Central memory CD8-positive, alpha-beta T cell (primary cell): ENCODE measurements at regions not wholly inside any gene's neighbourhood (a gene's known extent, or its start where the extent isn't known, plus 50 kb on each side); places are given as distances from the start of the nearest gene placed in this dataset.
A peak's percentile ranks its signal among the peaks of the same experiment; 100 is the strongest.

ENCODE experiments used
- ATAC-seq: fragments of 150-1000 bp; cut with Tn5 transposase; replicated peaks from 2 replicates; pipeline ENCODE4 v1.10.0; 2022; ENCODE audit warnings: mild to moderate bottlenecking, moderate FRiP score, moderate number of reproducible peaks; ENCODE audit not compliant: poor library complexity, severe bottlenecking; ENCODE audit errors: extremely low read depth
- DNase-seq, 2 donors: peaks; one replicate each; pipeline ENCODE4 v3.0.0; 2021; ENCODE audit warnings: low spot score in 2 of 2
- H3K27ac Mint-ChIP-seq: one replicate; pipeline ENCODE4 v1.8.0; 2022; ENCODE audit warnings: low read depth, mild to moderate bottlenecking, moderate library complexity, mixed read lengths
- H3K27me3 Mint-ChIP-seq: one replicate; pipeline ENCODE4 v1.8.0; 2022; ENCODE audit warnings: mixed read lengths
- H3K36me3 Mint-ChIP-seq: one replicate; pipeline ENCODE4 v1.8.0; 2022; ENCODE audit warnings: mild to moderate bottlenecking, moderate library complexity, mixed read lengths; ENCODE audit not compliant: insufficient read depth
- H3K4me1 Mint-ChIP-seq: one replicate; pipeline ENCODE4 v1.8.0; 2022; ENCODE audit warnings: mixed read lengths
- H3K4me3 Mint-ChIP-seq: one replicate; pipeline ENCODE4 v1.8.0; 2022; ENCODE audit warnings: mild to moderate bottlenecking, moderate library complexity, mixed read lengths
- H3K9me3 Mint-ChIP-seq: one replicate; pipeline ENCODE4 v1.8.0; 2022; ENCODE audit warnings: mixed read lengths

GRCh38 chr11:134576286-134576685, 164.2 kb upstream of the B3GAT1 start:
- peaks cover 79% of the 10 kb centered on the region for H3K27me3 Mint-ChIP-seq
- H3K27ac Mint-ChIP-seq, result no peak overlapping the region
- H3K36me3 Mint-ChIP-seq, result no peaks in the 10 kb centered on the region
- H3K4me1 Mint-ChIP-seq, result no peaks in the 10 kb centered on the region
- no peak overlapping the region for H3K4me3 Mint-ChIP-seq
- DNase-seq (no peak), ATAC-seq (no peak)
- H3K9me3 Mint-ChIP-seq, result no peaks in the 10 kb centered on the region

GRCh38 chr11:134575504-134576230, 163.6 kb upstream of the B3GAT1 start:
- Mint-ChIP-seq H3K4me3 (no peak overlapping the region), H3K36me3 (no peaks in the 10 kb centered on the region), H3K4me1 (no peaks in the 10 kb centered on the region), H3K27ac (no peak overlapping the region), H3K9me3 (no peaks in the 10 kb centered on the region), H3K27me3 (peaks cover 79% of the 10 kb centered on the region)
- no peak for ATAC-seq
- no peak for DNase-seq

DNA sequence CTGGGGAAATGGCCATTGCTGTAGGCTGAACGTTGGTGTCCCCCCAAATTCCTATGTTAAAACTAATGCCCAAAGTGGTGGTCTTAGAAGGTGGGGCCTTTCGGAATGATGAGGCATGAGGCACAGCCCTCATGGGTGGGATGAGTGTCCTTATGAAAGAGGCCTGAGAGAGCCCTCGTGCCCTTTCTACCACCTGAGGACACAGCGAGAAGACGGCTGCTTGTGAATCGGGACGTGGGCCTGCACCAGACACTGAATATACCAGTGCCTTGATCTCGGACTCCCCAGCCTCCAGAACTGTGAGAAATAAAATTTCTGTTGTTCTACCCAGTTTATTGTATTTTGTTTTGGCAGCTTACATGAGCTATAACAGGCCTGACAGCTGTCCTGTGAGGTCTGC, 162.9 kb upstream of the B3GAT1 start:
- no peak for ATAC-seq
- Mint-ChIP-seq H3K9me3 (no peaks in the 10 kb centered on the region), H3K27ac (no peak overlapping the region), H3K27me3 (peaks cover 79% of the 10 kb centered on the region), H3K4me3 (no peak overlapping the region), H3K4me1 (no peaks in the 10 kb centered on the region), H3K36me3 (no peaks in the 10 kb centered on the region)
- DNase-seq, result no peak

- Mint-ChIP-seq H3K27me3 (peaks cover 77% of the 10 kb centered on the region), H3K9me3 (no peaks in the 10 kb centered on the region), H3K36me3 (no peaks in the 10 kb centered on the region), H3K4me3 (no peak overlapping the region), H3K4me1 (no peaks in the 10 kb centered on the region), H3K27ac (no peak overlapping the region)
- DNase-seq (peak in 1 of 2 donors; percentile 7), ATAC-seq (no peak)
Observed at GRCh38 chr11:134574425-134574824, 162.4 kb upstream of the B3GAT1 start.

DNA sequence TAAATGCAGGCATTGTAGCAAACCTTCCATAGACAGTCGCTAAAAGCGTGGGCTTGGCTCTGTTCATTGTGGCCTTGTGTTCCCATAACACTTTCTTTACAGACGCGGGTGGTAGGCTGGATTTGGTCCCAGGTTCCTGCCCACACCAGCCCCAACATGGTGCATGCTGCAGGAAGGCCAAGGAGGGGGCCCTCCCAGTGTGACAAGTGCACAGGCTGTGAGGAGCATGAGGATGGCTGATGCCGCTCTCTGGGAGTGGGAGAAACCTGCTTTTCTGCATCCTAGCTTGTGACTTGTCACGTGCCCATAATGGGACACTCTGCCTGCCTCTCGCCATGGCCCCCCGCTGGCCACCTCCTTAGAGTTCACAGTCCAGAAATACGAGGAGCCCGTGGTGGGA, 161.8 kb upstream of the B3GAT1 start:
- DNase-seq, result no peak
- Mint-ChIP-seq H3K4me1 (no peaks in the 10 kb centered on the region), H3K27ac (no peak overlapping the region), H3K36me3 (no peaks in the 10 kb centered on the region), H3K9me3 (no peaks in the 10 kb centered on the region), H3K4me3 (no peak overlapping the region), H3K27me3 (peaks cover 77% of the 10 kb centered on the region)
- ATAC-seq, result no peak

DNA sequence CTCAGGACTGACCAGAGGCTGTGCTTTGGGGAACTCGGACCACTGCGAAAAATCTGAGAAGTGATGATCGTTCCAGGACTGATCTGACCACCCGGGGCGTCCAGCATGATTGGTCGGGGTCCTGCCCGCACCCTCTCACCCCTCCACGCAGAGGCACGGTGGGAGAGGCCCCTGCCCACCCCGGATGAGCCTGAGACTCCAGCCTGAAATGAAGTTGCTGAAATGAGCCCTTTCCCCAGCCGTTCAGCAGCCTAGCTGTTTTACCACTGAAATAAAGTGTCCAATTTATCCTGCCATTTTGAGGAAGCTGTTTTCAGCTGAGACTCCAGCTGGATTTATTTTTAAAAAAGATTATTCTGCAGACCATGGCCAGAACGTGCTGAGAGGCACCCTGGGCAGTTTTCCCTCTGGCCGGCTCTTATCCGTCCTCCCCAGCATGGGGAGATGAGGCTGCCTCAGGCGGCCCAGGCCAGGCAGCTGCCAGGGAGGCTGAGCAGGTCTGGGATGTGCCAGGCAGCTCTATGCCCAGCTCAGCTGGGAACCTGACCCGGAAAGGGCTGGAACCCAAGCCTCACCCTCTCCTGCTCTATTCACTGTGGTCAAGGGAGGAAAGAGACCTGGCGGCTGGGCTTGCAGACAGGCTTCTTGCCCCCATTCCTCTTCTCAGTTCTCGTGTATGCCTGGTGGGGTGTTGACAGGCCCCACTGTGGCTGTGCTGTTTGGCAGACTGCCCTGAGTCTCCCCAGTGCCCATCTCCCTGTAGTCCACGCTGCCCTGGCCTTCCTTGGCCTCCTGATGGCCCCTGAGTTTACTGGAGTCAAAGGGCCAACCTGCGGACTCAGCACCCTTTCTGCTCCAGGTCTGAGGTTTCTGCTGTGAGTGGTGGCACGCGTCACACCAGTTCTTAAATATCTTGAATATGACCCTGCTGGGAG, 161.0 kb upstream of the B3GAT1 start:
- no peak for ATAC-seq
- no peaks in the 10 kb centered on the region for H3K36me3 Mint-ChIP-seq
- H3K27ac Mint-ChIP-seq, result no peak overlapping the region
- no peak overlapping the region for H3K4me3 Mint-ChIP-seq
- H3K4me1 Mint-ChIP-seq, result no peaks in the 10 kb centered on the region
- H3K27me3 Mint-ChIP-seq, result peaks cover 77% of the 10 kb centered on the region
- DNase-seq, result peak in 1 of 2 donors; percentile 6
- no peaks in the 10 kb centered on the region for H3K9me3 Mint-ChIP-seq

- DNase-seq, result no peak
- Mint-ChIP-seq H3K4me1 (no peaks in the 10 kb centered on the region), H3K9me3 (no peaks in the 10 kb centered on the region), H3K27me3 (peaks cover 64% of the 10 kb centered on the region), H3K36me3 (no peaks in the 10 kb centered on the region), H3K27ac (no peak overlapping the region), H3K4me3 (no peak overlapping the region)
- ATAC-seq, result no peak
Observed at GRCh38 chr11:134571301-134571700, 159.3 kb upstream of the B3GAT1 start.

DNA sequence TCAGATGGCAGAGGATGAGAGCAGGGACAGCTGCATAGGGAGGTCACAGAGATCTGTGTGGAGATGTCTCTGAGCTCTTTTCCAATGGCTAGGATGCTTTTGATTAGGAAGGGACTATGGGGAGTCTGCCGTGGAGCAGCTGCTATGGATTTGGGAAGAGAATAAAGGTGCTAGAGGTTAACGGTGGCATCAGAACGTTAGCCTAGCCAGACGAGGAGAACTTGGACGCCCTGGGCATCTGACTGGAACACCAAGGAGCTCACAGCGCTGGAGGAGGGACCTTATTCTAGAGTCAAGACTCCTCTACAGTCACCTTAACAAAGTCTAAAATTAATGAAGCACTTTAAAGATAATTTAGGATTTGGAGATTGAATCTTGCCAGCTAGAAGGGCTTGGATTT, 157.2 kb upstream of the B3GAT1 start:
- DNase-seq, result no peak
- no peak overlapping the region for H3K27ac Mint-ChIP-seq
- no peaks in the 10 kb centered on the region for H3K36me3 Mint-ChIP-seq
- H3K27me3 Mint-ChIP-seq, result peaks cover 43% of the 10 kb centered on the region
- H3K9me3 Mint-ChIP-seq, result no peaks in the 10 kb centered on the region
- no peak for ATAC-seq
- H3K4me1 Mint-ChIP-seq, result no peaks in the 10 kb centered on the region
- H3K4me3 Mint-ChIP-seq, result no peak overlapping the region

- Mint-ChIP-seq H3K36me3 (no peaks in the 10 kb centered on the region), H3K4me1 (no peaks in the 10 kb centered on the region), H3K27me3 (peaks cover 32% of the 10 kb centered on the region), H3K4me3 (no peak overlapping the region), H3K27ac (no peak overlapping the region), H3K9me3 (no peaks in the 10 kb centered on the region)
- ATAC-seq, result no peak
- no peak for DNase-seq
Observed at GRCh38 chr11:134566311-134566710, 154.3 kb upstream of the B3GAT1 start.

DNA sequence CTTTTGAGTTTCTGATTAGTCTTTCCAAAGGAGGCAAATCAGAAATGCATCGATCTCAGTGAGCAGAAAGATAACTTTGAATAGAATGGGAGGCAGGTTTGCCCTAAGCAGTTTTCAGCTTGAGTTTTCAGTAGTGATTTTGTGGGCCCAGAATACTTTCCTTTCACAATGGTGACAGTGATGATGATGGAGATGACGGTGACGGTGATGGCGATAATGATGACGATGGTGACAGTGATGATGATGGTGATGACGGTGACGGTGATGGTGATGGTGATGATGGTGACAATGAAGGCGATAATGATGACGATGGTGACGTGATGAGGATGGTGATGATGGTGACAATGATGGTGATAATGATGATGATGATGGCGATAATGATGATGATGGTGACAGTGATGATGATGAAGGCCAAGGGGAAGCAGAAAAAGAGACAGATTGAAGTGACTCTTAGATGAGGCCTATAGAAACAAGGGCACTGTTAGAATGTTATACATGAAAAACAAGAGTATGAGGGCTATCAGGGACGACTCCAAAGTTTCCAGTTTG, 153.4 kb upstream of the B3GAT1 start:
- H3K4me1 Mint-ChIP-seq, result no peaks in the 10 kb centered on the region
- no peak overlapping the region for H3K4me3 Mint-ChIP-seq
- no peaks in the 10 kb centered on the region for H3K9me3 Mint-ChIP-seq
- H3K36me3 Mint-ChIP-seq, result no peaks in the 10 kb centered on the region
- DNase-seq (no peak), ATAC-seq (no peak)
- H3K27ac Mint-ChIP-seq, result no peak overlapping the region
- peaks cover 24% of the 10 kb centered on the region for H3K27me3 Mint-ChIP-seq

GRCh38 chr11:134564472-134565200, 152.6 kb upstream of the B3GAT1 start:
- peaks cover 24% of the 10 kb centered on the region for H3K27me3 Mint-ChIP-seq
- no peaks in the 10 kb centered on the region for H3K4me1 Mint-ChIP-seq
- DNase-seq (no peak), ATAC-seq (no peak)
- H3K27ac Mint-ChIP-seq, result no peak overlapping the region
- no peaks in the 10 kb centered on the region for H3K9me3 Mint-ChIP-seq
- H3K36me3 Mint-ChIP-seq, result no peaks in the 10 kb centered on the region
- H3K4me3 Mint-ChIP-seq, result no peak overlapping the region

DNA sequence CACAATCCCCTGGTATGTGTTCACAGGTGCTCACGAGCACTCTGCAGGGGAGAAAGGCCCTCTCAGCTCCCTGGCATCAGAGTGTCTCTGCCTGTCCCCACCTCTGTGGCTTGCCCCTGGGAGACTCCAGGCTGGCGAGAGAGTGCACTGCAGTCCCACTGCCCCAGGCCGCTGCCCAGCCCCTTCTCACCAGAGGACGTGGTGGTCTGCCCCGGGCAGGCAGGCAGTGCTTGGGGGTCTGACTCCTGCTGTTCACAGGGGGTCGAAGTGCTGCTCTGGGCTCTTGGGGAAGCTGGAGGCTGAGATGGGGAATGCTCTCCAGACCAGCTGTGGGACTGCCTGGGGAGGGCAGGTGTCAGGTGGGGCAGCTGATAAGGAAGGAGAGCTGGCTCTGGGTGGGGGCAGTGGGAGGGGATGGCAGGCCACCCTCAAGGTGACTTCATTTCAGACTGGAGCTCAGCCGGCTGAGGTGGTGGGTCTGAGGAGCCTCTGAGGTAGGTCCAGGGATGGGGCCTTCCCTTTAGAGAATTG, 151.0 kb upstream of the B3GAT1 start:
- no peaks in the 10 kb centered on the region for H3K4me1 Mint-ChIP-seq
- no peak for ATAC-seq

More for the DNA sequence above, 151.0 kb upstream of the B3GAT1 start:
- Mint-ChIP-seq H3K36me3 (no peaks in the 10 kb centered on the region), H3K9me3 (no peaks in the 10 kb centered on the region), H3K27ac (no peak overlapping the region), H3K27me3 (peaks cover 25% of the 10 kb centered on the region), H3K4me3 (no peak overlapping the region)
- DNase-seq, result no peak
